HG03521 (cell line): ENCODE measurements at regions not wholly inside any gene's neighbourhood (a gene's known extent, or its start where the extent isn't known, plus 50 kb on each side); places are given as distances from the start of the nearest gene placed in this dataset.
"Not testable (repeated sequence)": the region's sequence is repeated elsewhere in the genome, so short reads cannot be mapped to it uniquely, and the experiment has no call there.

Experiments used
- ATAC-seq: cut with Tn5 transposase; IDR thresholded peaks from one replicate; pipeline ENCODE4 v1.9.1; 2021; ENCODE audit warnings: mild to moderate bottlenecking, moderate library complexity; ENCODE audit not compliant: unreplicated experiment

DNA sequence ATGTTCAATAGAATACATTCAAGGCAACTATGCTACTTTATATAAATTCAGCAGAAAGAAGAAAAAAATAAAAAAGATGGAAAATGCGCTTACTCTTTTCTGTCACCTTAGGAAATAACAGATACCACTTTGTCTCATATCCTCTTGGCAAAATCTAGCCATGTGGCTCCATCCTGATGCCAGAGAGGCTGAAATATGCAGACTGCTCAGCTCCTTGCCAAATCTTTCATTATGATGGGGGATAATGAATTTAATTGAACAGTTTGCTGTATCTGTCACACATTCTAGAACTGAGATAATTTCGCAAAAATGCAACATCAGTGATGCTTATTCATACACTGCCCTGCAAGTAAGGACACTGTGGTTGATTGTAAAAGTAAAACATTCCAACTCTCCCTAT is 1081.5 kb downstream of the PLOD2 start:
- no peak for ATAC-seq

- no peak for ATAC-seq
Measured at GRCh38 chr3:145087038-145087437, 1073.9 kb downstream of the PLOD2 start.

- peak; percentile 69 for ATAC-seq
Measured at GRCh38 chr3:145088917-145089316, 1072.1 kb downstream of the PLOD2 start.

DNA sequence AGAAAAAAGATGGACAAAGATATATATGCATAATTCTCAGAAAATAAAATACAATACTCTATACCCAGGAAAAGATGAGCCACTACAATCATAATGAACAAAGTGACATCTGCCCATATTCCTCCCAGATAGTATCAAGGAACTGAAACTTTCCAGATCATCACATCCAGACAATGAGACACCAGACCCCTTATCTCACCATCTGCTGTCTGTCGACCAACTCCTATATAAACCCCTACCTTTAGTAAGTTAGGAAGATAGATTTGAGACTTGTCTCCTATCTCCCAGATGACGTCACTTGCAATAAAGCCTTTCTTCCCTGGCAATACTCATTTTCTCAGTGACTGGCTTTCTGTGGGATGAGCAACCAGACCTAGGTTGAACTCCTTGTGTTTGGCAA is 1071.6 kb downstream of the PLOD2 start:
- no peak for ATAC-seq

DNA sequence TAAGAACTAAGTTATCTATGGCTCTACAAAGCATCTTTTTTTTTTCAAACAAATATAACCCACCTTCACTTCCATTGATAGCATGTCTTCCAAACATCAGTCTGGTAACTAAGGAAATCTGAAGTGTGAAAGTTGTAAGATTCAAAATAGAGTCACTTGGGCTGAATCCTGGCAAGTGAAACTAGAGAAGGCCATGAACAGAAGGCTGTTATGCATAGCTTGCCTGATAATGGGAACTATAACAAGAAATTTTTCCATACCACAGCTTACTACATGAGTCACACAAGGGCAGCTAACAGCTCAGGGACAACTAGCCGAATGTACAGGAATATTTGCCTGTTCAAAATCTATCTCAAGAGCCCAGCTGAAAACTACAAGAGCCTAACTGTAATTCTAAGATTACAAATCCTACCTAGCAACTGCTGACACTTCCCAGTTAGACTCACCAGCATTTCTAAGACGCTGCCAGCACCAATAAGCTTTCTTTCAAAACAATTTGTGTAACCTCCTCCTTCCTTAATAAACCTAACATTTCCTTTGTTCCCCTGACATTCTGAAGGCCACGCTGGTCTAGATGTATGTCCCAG is 1066.5 kb downstream of the PLOD2 start:
- ATAC-seq: peak; percentile 92

DNA sequence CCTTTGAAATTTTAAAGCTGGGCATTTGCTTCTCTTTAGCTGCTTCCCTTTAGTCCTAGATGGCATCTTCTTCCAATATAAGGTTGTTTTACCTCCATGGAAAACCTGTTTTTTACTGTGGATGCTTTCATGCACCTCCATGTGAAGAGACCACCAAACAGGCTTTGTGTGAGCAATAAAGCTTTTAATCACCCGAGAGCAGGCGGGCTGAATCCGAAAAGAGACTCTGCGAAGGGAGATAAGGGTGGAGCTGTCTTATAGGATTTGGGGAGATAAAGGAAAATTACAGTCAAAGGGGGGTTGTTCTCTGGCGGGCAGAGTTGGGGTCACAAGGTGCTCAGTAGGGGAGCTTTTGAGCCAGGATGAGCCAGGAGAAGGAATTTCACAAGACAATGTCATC is 1049.8 kb downstream of the PLOD2 start:
- ATAC-seq: not testable (repeated sequence)

- no peak for ATAC-seq
Measured at GRCh38 chr3:145116769-145117168, 1044.2 kb downstream of the PLOD2 start.

DNA sequence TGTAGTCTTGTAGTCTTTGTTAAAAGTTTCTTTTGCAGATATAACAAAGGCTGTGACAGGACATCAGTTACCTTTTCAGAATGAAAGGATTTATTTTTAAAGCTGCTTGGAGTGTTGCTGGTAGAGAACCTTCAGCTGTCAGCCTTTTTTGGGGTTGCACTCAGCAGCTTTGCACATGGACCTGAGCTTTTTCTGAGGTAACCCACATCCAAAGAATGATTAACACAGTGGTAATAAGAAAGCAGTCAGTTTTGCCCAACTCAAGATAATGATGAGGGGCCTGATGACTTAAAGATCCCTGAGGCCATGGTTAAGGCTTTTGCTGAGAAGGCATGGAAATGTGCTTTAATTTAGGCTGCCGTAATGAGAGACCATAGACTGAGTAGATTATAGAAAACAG is 1042.7 kb downstream of the PLOD2 start:
- peak; percentile 86 for ATAC-seq

DNA sequence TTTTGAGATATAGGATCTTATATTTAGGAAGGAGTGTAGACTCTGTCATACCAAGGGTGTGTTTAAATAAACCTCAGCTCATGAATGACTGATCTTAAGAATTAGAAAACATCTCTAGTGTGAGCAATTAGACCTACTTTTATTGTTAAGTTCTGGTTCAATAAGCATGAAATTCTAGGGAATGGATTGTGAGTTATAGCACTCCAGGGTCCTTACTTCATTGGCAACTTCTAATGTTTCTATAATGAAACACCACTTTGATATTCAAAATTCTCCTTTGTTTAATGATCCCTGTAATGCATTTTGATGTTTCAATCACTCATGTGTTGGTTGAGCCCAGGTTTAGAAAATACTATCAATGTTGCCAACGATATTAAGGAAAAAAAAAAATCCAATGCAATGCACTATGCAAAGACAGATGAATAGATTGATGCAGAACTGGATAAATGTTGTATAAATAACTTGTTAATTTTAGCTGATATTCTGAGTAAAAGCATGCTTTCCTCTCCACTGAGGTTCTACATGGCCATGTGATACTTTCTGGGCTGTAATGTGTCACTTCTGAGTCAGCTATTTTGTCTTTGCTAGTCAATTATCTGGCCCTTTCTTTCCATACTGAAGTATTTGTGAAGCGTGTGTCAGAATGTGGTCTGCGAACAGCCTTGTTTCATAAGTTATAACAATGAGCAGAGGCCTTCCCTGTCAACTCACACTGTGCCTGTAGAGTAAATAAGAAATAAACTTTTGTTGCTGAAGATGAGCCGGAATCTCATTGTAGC is 1035.9 kb downstream of the PLOD2 start:
- no peak for ATAC-seq

DNA sequence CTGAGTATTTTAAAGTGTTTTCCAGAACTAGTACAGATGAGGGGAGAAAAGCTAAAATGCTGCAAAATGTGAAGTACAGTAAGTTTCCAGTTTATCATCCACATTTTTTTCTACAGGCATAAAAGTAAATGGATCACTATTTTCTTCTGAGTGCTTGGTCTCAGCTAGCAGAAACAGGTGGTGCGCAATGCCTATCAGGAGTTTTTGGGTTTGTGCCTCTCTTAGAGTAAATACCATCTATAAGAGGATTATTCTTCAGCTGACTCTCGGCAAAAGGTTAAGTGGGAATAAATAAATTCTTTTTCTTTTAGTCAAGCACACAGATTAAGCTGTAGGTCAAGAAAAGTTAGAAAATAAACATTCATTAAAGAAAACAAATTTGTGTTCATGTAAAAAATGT is 1027.7 kb downstream of the PLOD2 start:
- no peak for ATAC-seq

GRCh38 chr3:145134738-145135137 is 1026.2 kb downstream of the PLOD2 start:
- ATAC-seq: no peak

- no peak for ATAC-seq
Measured at GRCh38 chr3:145144361-145144760, 1016.6 kb downstream of the PLOD2 start.

- ATAC-seq: no peak
Measured at GRCh38 chr3:145145461-145145860, 1015.5 kb downstream of the PLOD2 start.

DNA sequence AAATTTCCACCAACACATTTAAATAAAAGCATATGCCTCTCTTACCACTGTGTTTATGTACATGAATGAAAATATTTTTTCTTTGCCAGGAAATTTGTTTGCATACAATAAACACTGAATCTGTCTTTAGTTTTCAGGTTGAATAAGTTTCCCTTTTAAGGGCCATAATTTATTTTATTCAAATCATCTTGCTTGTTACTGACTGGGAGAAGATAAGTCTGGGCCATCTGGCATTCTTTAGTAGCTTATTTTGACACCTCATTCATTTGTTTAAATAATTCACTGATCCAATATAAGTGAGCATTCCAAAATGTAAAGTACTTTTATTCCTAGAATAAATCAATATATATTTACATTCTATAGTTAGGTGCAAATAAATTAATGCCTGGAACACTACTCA is 1001.3 kb downstream of the PLOD2 start:
- no peak for ATAC-seq

DNA sequence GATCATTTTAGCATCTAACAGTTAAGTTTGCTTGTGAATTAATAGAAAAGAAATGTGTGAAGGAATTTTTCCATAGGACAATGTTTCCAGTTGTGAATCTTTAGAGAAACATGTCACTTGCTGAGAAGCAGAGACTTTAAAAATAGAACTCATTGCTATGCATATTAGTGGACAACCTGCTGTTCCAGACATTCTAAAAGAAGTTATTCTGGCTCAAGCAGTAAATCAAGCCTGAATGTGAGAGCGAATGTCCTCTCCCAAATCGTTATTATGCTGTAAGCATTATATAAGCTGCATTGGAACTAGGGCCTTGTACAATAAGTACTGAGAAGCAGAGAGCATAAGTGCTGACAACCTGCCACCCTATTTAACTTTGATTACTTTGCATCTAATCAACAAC is 990.9 kb downstream of the PLOD2 start:
- no peak for ATAC-seq

- ATAC-seq: no peak
Measured at GRCh38 chr3:145175626-145176025, 985.4 kb downstream of the PLOD2 start.

DNA sequence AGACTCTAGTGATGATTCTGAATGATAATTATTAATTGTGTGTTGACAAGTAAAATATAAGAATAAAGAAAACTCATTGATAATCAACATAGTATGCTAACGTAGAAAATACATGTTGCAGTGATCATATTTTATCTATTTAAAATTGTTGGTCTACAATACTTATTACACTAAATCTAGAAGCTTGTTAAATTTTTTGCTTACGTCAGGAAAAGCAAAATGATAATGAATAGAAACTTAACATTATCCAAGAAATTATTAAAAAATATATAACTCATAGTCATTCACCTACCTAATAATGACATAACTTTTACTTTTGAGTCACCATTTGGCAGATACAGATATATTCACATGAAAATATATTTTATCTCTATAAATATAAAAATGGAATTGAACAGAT is 984.1 kb downstream of the PLOD2 start:
- ATAC-seq: no peak

GRCh38 chr3:145177828-145178227 is 983.2 kb downstream of the PLOD2 start:
- no peak for ATAC-seq

DNA sequence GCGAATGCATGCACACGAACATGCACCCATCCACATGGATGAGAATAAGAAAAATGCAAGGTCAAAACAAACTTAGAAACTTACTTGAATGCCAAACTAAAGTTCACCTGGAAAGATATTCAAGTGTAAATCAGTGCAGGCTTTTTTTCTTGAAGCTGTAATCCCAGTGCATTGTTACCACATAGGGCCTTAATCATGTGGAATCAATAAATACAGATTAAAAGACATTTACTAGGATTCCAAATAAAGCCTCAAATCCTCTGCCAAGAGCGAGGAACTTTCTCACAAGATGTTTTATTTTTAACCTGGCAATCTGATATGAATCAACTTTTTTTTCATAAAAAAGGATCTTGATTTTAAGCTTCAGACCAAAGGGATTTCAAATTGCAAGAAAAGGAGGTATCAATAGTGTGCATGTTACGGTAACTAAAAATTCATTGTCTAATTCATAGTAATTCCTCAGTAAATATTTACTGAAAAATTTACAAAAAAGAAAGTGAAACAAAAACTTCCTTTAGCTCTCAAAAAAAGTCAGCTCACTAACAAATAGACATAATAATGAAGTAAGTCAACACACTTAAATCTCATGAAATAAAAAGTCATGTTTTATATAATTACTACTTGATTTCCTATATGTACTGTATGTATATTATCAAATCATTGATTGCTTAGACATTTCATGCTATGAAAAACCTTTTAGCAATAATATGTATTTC is 978.6 kb downstream of the PLOD2 start:
- ATAC-seq: no peak

- no peak for ATAC-seq
Measured at GRCh38 chr3:145183261-145183660, 977.7 kb downstream of the PLOD2 start.

- ATAC-seq: no peak
Measured at GRCh38 chr3:145188079-145188770, 972.8 kb downstream of the PLOD2 start.
